ENCODE measurements at regions not wholly inside any gene's neighbourhood (a gene's known extent, or its start where the extent isn't known, plus 50 kb on each side); places are given as distances from the start of the nearest gene placed in this dataset.

DNA sequence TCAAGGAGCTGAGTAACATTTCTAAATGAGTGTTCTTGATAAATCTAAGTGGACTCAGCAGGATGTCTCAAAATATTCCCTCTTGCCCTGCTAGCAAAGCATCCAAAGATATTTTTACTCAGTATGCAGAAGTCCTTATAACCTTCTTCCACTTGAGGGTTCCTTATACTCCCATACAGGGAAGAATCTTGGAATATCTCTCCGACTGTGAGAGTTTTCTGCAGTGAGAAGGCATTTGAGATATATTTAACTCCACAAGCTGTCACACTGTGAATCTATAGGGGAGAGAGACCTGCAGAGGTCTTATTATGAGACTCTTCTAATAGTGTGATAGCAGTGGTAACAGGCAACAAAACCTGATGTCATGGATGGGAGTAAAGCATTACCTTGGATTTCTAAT, 1034.5 kb upstream of the PABPC4L start:
- DNase-seq (ENCODE audit: low spot score): no peak
- ATAC-seq: no peak

GRCh38 chr4:135227842-135228241, 1026.3 kb upstream of the PABPC4L start:
- no peak for ATAC-seq
- DNase-seq (ENCODE audit: low spot score): no peak

DNA sequence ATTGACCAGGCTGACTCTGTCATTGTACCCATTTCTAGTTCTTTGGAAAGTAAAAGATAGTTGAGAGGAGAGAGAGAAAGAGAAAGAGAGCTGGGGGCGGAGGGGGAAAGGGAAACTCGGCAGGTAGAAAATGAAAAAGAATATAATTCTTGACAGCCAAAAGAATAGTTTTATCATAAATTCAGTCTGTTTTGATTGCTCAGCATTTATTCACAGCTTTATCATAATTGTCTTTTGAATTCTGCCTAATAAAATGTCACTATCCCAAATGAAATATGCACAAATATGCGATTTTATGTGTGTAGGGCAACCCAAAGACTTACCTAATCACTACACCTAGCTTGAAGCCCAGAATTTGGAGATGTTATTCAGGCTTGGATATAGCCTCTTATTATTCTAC, 1024.0 kb upstream of the PABPC4L start:
- ATAC-seq (no peak), DNase-seq (ENCODE audit: low spot score) (no peak)

GRCh38 chr4:135210341-135210740, 1008.8 kb upstream of the PABPC4L start:
- DNase-seq (ENCODE audit: low spot score) (no peak), ATAC-seq (no peak)

- DNase-seq (ENCODE audit: low spot score) (no peak), ATAC-seq (no peak)
These were observed 1005.9 kb upstream of the PABPC4L start for GRCh38 chr4:135207531-135207930.

- ATAC-seq (no peak), DNase-seq (ENCODE audit: low spot score) (no peak)
These were observed 1002.7 kb upstream of the PABPC4L start for GRCh38 chr4:135204311-135204710.

- DNase-seq (ENCODE audit: low spot score) (no peak), ATAC-seq (no peak)
These were observed 999.5 kb upstream of the PABPC4L start for GRCh38 chr4:135201081-135201480.

GRCh38 chr4:135197641-135198040, 996.1 kb upstream of the PABPC4L start:
- ATAC-seq (no peak), DNase-seq (ENCODE audit: low spot score) (no peak)

GRCh38 chr4:135194477-135194876, 992.9 kb upstream of the PABPC4L start:
- DNase-seq (ENCODE audit: low spot score): no peak
- no peak for ATAC-seq

DNA sequence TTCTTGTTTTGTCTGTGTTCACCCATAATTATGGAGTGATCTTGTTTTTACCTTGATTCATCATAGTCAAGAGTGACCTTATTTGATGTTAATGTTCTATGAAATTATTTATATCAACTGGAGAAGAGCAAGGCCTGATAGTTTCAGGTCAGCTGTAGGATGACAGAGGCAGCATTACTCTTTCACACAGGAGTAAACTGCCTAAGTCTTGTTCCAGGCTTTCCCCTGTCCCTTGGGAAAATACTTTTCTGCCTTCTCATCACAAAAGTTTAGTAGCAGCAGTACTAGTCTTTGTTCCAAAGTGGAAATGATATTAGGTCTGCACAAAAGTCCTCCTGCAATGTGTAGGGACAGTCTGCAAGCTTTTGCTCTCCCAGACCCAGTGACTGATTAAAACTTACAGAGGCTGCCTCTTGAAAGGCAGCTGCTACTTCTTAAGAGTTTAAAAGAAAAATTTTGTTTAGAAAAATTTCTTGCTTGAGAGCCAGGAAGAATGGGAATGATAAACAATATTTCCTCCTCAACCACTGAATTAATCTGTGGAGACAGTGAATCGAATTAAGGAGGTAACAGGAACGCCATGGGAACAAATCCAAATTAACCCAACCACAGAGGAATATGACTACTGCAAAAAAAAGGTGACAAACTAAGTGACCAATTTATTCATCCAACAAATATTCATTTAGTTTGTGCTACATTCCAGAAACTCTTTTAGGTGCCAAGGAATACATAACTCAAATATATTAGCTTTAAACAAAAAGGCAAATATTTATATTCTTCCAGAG, 991.4 kb upstream of the PABPC4L start:
- ATAC-seq (no peak), DNase-seq (ENCODE audit: low spot score) (no peak)

DNA sequence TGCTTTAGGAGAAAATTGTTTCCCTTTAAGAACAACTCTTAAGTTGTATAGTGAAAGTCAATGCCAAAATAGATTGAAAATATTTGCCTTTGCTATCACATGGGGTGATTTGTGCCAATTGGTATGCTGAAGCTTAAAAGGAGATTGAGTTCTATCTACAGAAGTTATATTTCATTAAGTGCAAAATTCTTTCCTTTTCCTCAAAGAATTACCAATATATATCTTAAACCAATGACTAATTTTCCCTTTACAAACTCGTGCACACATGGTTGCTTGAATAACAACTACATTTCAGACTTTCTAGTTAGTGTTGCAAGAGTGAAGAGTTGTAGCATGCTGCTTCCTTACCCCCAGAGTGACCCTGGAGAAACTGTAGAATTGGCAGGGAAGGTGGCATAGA, 990.0 kb upstream of the PABPC4L start:
- ATAC-seq (no peak), DNase-seq (ENCODE audit: low spot score) (no peak)

DNA sequence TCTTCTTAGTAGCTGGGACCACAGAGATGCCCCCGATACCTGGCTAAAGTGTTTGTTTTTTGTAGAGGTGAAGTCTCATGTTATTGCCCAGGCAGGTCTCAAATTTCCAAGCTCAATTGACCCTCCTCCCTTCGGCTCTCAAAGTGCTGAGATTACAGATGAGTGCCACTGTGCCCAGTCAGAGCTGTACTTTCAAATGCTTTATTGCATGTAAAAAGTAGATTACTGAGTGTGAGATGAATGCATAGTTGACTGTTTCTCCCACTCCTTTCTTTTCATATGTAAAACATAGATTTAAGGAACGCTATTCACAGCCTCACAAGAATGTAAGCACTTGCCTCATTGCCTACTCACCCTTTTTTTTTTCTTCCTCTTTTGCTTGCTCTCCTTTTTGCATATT, 984.4 kb upstream of the PABPC4L start:
- DNase-seq (ENCODE audit: low spot score) (no peak), ATAC-seq (no peak)

DNA sequence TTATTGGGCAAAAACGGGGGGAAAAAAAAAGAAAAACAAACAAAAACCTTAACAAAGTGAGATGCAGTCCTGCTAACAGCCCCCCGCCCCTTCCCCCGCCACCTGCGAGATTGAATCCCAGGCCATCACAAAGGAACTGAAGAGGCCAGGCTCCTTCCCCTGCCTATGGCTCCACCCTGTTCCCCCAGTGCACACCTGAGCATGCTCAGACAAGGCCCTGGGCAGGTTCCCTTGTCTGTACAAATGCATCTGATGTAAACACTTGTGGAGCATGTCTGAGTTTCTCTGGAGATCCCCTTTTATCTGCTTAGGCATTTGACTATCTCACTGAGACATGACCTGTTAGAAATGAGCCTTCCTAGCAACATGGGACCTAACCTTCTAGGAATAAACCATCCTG, 983.7 kb upstream of the PABPC4L start:
- no peak for DNase-seq (ENCODE audit: low spot score)
- no peak for ATAC-seq

- no peak for ATAC-seq
These were observed 983.1 kb upstream of the PABPC4L start for GRCh38 chr4:135184715-135185114.

DNA sequence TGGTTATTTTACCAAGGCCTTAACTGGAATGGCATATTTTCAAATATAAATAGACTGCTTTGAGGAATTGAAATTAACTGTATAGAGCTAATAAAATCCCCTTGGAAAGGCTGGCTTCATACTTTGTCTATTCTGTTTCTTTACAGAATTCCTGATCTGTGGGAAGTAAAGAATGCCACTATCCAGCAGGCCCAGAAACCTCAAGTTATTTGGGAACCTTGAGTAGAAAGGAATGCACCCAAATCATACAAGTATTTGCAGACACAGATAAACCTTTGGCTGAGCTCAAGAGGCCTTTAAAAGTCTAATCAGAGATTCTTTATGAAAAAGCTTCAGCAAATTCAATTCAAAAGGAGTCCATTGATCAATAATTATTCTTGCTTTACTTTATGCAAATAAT, 975.7 kb upstream of the PABPC4L start:
- DNase-seq (ENCODE audit: low spot score): no peak
- ATAC-seq: no peak

More at GRCh38 chr4:135184715-135185114, 983.1 kb upstream of the PABPC4L start:
- no peak for DNase-seq (ENCODE audit: low spot score)

DNA sequence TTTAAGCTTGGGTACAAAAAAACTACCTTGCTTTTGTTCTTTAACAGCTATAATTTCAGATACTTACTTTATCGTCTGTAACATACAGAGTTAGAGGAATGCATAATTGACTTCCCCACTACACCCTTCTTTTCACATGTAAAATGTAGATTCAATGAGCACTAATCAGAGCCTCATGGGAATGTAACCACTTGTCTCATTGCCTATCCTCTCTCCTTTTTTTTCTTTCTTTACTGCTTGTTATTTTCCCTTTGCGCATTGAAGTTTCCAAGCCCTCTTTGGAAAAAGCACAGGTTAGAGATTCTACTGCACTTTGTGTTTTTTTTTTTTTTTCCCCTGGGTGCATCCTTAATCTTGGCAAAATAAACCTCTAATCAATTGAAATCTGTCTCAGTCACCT, 965.1 kb upstream of the PABPC4L start:
- no peak for DNase-seq (ENCODE audit: low spot score)
- no peak for ATAC-seq

GRCh38 chr4:135164601-135165000, 963.0 kb upstream of the PABPC4L start:
- ATAC-seq (no peak), DNase-seq (ENCODE audit: low spot score) (no peak)

GRCh38 chr4:135144498-135144897, 942.9 kb upstream of the PABPC4L start:
- no peak for DNase-seq (ENCODE audit: low spot score)
- ATAC-seq: no peak

DNA sequence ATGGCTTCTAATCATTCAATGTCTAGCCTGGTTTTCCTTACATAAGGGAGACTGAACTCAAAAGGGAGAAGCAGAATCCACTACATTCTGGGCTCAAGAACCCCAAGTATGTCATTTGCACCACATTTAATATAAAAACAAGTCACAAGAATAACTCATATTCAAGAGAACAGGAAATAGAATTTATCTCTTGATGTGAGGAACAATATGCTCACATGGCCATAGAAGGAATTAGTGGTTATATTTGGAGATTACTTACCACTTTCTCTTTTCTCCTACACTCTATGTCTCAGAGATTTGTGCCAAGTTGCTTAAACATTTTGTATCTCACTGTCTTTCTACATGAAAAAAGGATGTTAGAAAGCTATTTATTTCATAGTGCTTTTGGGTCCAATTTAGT, 922.6 kb upstream of the PABPC4L start:
- ATAC-seq (no peak), DNase-seq (ENCODE audit: low spot score) (no peak)

- no peak for ATAC-seq
These were observed 922.0 kb upstream of the PABPC4L start for GRCh38 chr4:135123632-135124031.

GRCh38 chr4:135122457-135122856, 920.9 kb upstream of the PABPC4L start:
- no peak for DNase-seq (ENCODE audit: low spot score)
- ATAC-seq: no peak

More at GRCh38 chr4:135123632-135124031, 922.0 kb upstream of the PABPC4L start:
- DNase-seq (ENCODE audit: low spot score): no peak

DNA sequence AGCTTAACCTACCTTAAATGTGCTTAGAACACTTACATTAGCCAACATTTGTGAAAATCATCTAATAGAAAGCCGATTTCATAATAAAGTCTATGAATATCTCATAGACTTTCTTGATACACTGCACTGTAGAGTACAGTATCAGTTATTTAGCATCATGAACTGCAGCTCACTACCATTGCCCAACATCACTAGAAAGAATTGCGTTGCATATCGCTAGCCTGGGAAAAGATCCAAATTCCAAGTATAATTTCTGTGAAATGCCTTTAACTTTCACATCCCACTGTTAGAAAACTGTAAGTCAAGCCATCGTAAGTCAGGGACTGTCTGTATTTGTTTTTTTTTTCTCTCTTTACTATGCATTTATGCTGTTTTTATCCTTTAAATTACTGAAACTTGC, 918.6 kb upstream of the PABPC4L start:
- DNase-seq (ENCODE audit: low spot score) (no peak), ATAC-seq (no peak)

DNA sequence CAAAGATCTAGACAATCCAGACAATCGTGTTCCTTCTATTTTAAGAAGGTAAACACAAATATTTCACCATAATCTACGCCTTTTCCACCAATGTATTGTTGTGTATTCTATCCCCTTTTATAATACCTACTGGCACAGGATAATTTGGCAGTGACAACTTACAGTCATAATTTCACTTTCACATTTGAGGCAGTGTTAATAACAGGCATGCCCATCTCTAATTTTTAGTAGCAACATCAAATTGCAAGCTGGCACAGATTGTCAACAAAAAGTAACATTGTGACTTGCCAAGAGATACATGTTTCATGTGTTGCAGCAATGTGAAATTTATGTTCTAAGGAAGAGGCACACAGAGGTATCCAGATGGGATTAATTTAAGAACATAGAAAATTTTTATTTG, 912.5 kb upstream of the PABPC4L start:
- DNase-seq (ENCODE audit: low spot score) (no peak), ATAC-seq (no peak)

Measured in left lobe of liver (tissue), 2 donors.